HG03342 (cell line): ENCODE measurements at regions not wholly inside any gene's neighbourhood (a gene's known extent, or its start where the extent isn't known, plus 50 kb on each side); places are given as distances from the start of the nearest gene placed in this dataset.
"Not testable (repeated sequence)": the region's sequence is repeated elsewhere in the genome, so short reads cannot be mapped to it uniquely, and the experiment has no call there.

ENCODE experiments used
- ATAC-seq: cut with Tn5 transposase; IDR thresholded peaks from one replicate; pipeline ENCODE4 v1.9.1; 2021; ENCODE audit warnings: mild to moderate bottlenecking, moderate library complexity; ENCODE audit not compliant: unreplicated experiment

- no peak for ATAC-seq
Observed at GRCh38 chr6:16912756-16913155, 151.5 kb upstream of the ATXN1 start.

GRCh38 chr6:16911088-16911487, 149.8 kb upstream of the ATXN1 start:
- ATAC-seq = no peak

- no peak for ATAC-seq
Observed at GRCh38 chr6:16909658-16910360, 148.5 kb upstream of the ATXN1 start.

- no peak for ATAC-seq
Observed at GRCh38 chr6:16907991-16908390, 146.7 kb upstream of the ATXN1 start.

GRCh38 chr6:16904957-16905356, 143.7 kb upstream of the ATXN1 start:
- ATAC-seq = no peak

GRCh38 chr6:16903470-16903869, 142.2 kb upstream of the ATXN1 start:
- ATAC-seq = no peak

GRCh38 chr6:16902502-16902901, 141.2 kb upstream of the ATXN1 start:
- no peak for ATAC-seq

- no peak for ATAC-seq
Observed at GRCh38 chr6:16901782-16902181, 140.5 kb upstream of the ATXN1 start.

- no peak for ATAC-seq
Observed at GRCh38 chr6:16901306-16901705, 140.0 kb upstream of the ATXN1 start.

- no peak for ATAC-seq
Observed at GRCh38 chr6:16898640-16899396, 137.6 kb upstream of the ATXN1 start.

GRCh38 chr6:16897669-16898068, 136.4 kb upstream of the ATXN1 start:
- no peak for ATAC-seq

GRCh38 chr6:16894301-16894700, 133.0 kb upstream of the ATXN1 start:
- ATAC-seq = no peak

- ATAC-seq = not testable (repeated sequence)
Observed at GRCh38 chr6:16891110-16891509, 129.8 kb upstream of the ATXN1 start.

GRCh38 chr6:16885411-16886160, 124.3 kb upstream of the ATXN1 start:
- ATAC-seq = no peak

GRCh38 chr6:16884526-16884925, 123.3 kb upstream of the ATXN1 start:
- no peak for ATAC-seq

GRCh38 chr6:16883414-16883813, 122.2 kb upstream of the ATXN1 start:
- no peak for ATAC-seq

GRCh38 chr6:16882230-16882629, 121.0 kb upstream of the ATXN1 start:
- no peak for ATAC-seq

- not testable (repeated sequence) for ATAC-seq
Observed at GRCh38 chr6:16876852-16877251, 115.6 kb upstream of the ATXN1 start.

GRCh38 chr6:16876201-16876600, 114.9 kb upstream of the ATXN1 start:
- no peak for ATAC-seq

GRCh38 chr6:16873698-16874097, 112.4 kb upstream of the ATXN1 start:
- no peak for ATAC-seq

GRCh38 chr6:16872543-16873235, 111.4 kb upstream of the ATXN1 start:
- ATAC-seq = no peak
